NT2/D1 (cell line): ENCODE measurements at regions not wholly inside any gene's neighbourhood (a gene's known extent, or its start where the extent isn't known, plus 50 kb on each side); places are given as distances from the start of the nearest gene placed in this dataset.

Experiments used
- DNase-seq: peaks from one replicate; pipeline ENCODE4 v3.0.0-alpha.2; 2011; ENCODE audit warnings: low read depth, low spot score
- H3K27me3 ChIP-seq: 2 replicates; pipeline ENCODE4 v1.6.0; 2011; ENCODE audit warnings: mild to moderate bottlenecking; ENCODE audit not compliant: insufficient read length, insufficient read depth
- H3K36me3 ChIP-seq: 2 replicates; pipeline ENCODE4 v1.6.1; 2011; ENCODE audit warnings: mild to moderate bottlenecking, low read length, mixed read lengths; ENCODE audit not compliant: insufficient read depth, insufficient read length
- H3K4me1 ChIP-seq: 2 replicates; pipeline ENCODE4 v1.5.1; 2011; ENCODE audit not compliant: insufficient read depth, insufficient read length
- H3K4me3 ChIP-seq: 2 replicates; pipeline ENCODE4 v1.5.1; 2011; ENCODE audit warnings: low read depth; ENCODE audit not compliant: insufficient read length
- H3K9ac ChIP-seq: 2 replicates; pipeline ENCODE4 v1.6.0; 2011; ENCODE audit warnings: low read depth; ENCODE audit not compliant: insufficient read length
- H3K9me3 ChIP-seq: 2 replicates; pipeline ENCODE4 v1.5.1; 2011; ENCODE audit warnings: mild to moderate bottlenecking, low read length; ENCODE audit not compliant: insufficient read depth
- SUZ12 ChIP-seq: IDR thresholded peaks from 2 replicates; pipeline ENCODE4 v1.6.1; 2011; ENCODE audit not compliant: insufficient read length, insufficient read depth; ENCODE audit errors: extremely low read depth
- YY1 ChIP-seq: IDR thresholded peaks from 2 replicates; pipeline ENCODE4 v1.6.1; 2011; ENCODE audit not compliant: insufficient read length, insufficient read depth
- ZNF274 ChIP-seq: IDR thresholded peaks from 2 replicates; pipeline ENCODE4 v1.6.1; 2011; ENCODE audit warnings: mild to moderate bottlenecking, low read depth, low read length

DNA sequence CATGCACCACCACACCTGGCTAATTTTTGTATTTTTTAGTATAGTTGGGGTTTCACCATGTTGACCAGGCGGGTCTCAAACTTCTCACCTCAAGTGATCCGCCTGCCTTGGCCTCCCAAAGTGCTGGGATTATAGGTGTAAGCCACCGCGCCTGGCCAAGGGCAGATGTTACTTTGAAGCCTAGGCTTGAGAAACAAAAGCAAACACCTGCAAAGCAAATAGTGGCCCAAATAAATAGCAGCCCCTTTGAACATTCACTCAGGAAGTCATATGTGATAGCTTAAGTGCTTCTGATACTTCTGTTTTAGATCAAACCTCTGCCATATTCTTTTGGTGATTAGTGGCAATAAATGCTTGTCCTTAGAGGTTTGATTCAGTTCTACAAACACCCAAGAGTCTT is 404.5 kb upstream of the SMIM21 start:
- TF ChIP-seq ZNF274 (no peak), SUZ12 (no peak), YY1 (no peak)
- Histone ChIP-seq H3K36me3 (no peaks in the 10 kb centered on the region), H3K4me3 (no peak overlapping the region), H3K9me3 (no peaks in the 10 kb centered on the region), H3K27me3 (no peaks in the 10 kb centered on the region), H3K4me1 (no peaks in the 10 kb centered on the region), H3K9ac (no peak overlapping the region)
- DNase-seq = no peak

DNA sequence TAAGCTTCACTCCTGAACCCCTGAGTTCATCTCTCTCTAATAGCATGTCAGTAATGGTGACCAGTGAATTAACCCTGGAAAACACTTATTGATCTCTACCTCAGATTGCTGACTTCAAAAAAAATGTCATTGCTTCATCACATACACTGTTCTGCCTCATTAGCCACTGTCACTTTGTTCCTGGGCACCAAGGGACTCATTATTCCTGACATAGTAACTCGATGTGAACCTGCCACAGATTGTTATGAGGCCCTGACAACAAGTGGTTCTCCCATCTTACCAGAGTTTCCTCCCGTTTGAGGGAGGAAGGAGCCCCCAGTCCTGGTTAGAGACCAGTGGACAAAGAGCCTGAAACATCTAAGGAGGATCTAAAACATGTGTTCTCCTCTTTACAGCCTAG is 403.3 kb upstream of the SMIM21 start:
- TF ChIP-seq SUZ12 (no peak), YY1 (no peak), ZNF274 (no peak)
- Histone ChIP-seq H3K9me3 (no peaks in the 10 kb centered on the region), H3K4me1 (no peaks in the 10 kb centered on the region), H3K4me3 (no peak overlapping the region), H3K27me3 (no peaks in the 10 kb centered on the region), H3K9ac (no peak overlapping the region), H3K36me3 (no peaks in the 10 kb centered on the region)
- no peak for DNase-seq

DNA sequence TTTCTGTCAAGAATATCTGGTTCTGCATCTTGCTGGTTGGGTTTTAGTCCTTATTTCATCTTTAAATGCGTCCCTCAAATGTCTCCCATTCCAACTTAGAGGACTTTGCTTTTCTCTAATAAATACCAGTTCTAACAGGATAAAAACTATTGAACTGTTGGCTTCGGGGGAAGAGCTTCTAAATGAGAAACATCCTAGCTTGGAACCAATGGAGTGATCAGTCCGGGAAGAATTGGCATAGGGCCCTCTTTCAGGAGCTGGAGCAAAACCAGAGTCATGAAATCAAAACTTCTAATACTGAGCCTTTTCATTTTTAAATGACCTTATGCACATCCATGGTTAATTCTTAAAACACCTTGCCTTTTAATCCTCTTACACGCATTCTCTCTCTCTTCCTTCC is 401.6 kb upstream of the SMIM21 start:
- Histone ChIP-seq H3K4me1 (peaks cover 3% of the 10 kb centered on the region), H3K4me3 (no peak overlapping the region), H3K36me3 (no peaks in the 10 kb centered on the region), H3K9ac (no peak overlapping the region), H3K9me3 (no peaks in the 10 kb centered on the region), H3K27me3 (no peaks in the 10 kb centered on the region)
- DNase-seq = no peak
- no peak for TF ChIP-seq SUZ12
- TF ChIP-seq YY1 = no peak
- no peak for TF ChIP-seq ZNF274

DNA sequence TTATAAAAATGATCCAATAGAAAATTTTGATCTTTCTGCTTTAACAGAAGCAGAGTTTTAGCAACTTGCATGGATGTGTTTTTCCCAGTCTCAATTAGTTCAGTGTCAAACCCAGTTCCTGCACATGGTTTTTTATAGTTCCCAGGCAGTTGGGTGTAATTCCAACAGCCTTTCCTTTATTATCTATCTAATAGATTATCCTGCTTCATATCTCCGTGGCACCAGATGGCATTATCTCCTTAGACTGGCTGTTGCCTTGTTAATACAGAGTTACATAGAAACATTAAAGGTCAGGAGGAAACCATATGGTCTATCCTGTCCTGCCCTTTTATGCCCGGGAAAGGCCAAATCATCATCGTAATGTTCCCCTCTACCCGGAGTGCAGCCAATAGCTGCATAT is 400.9 kb upstream of the SMIM21 start:
- Histone ChIP-seq H3K4me3 (no peak overlapping the region), H3K4me1 (peaks cover 3% of the 10 kb centered on the region), H3K9me3 (no peaks in the 10 kb centered on the region), H3K36me3 (no peaks in the 10 kb centered on the region), H3K27me3 (no peaks in the 10 kb centered on the region), H3K9ac (no peak overlapping the region)
- TF ChIP-seq YY1 = no peak
- no peak for TF ChIP-seq SUZ12
- no peak for TF ChIP-seq ZNF274
- no peak for DNase-seq

DNA sequence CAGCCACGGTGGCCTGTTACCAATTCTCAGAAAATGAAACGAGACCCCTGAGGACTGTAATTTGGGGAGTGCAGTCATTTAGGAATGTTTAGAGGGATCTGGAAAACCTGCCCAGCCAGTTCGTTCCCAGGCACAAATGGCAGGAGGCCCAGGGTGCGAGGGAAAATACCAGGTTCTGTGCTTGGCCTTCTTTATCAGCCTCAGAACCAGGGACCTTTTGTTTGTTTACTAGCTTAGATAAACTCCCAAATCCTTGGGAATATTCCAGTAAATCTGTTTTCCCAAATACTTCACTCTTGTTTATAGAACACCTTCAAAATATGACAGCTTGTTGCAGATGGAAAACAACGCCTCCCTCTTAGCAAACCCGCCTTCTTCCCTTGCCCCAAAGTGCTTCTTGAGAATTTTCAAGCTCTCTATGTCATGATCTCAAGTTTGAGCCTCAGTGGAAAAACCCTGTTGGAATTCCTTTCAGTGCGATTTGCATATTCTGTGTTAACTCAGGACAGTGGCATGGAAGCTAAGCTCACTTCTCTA is 400.3 kb upstream of the SMIM21 start:
- no peaks in the 10 kb centered on the region for H3K36me3 ChIP-seq
- no peak overlapping the region for H3K4me3 ChIP-seq
- no peak overlapping the region for H3K9ac ChIP-seq
- DNase-seq = peak; percentile 9
- H3K9me3 ChIP-seq = no peaks in the 10 kb centered on the region
- peaks cover 3% of the 10 kb centered on the region for H3K4me1 ChIP-seq
- TF ChIP-seq ZNF274 (no peak), SUZ12 (no peak), YY1 (no peak)
- H3K27me3 ChIP-seq = no peaks in the 10 kb centered on the region

DNA sequence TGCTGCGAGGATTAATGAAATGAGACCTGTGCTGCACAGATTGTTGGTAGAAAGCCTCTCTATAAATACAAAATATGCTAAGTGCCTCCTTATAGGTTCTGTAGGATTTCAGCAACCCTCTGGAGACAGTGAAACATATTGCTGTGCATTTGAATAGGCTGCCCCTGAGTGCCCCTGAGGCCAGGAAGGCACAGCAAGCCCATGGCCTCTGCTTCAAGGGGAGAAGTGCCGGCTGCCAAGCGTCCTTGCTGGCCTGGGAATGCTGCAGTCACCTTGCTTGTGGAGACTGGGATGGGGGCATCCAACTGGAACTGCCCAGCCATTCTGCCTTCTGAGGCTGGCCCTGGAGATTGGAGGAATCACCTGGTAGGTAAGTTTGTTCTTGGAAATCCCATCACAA is 397.2 kb upstream of the SMIM21 start:
- TF ChIP-seq YY1 (no peak), ZNF274 (no peak), SUZ12 (no peak)
- H3K9me3 ChIP-seq = no peaks in the 10 kb centered on the region
- no peak for DNase-seq
- no peak overlapping the region for H3K9ac ChIP-seq
- no peak overlapping the region for H3K4me3 ChIP-seq
- H3K4me1 ChIP-seq = peaks cover 3% of the 10 kb centered on the region
- H3K36me3 ChIP-seq = no peaks in the 10 kb centered on the region
- H3K27me3 ChIP-seq = no peaks in the 10 kb centered on the region

DNA sequence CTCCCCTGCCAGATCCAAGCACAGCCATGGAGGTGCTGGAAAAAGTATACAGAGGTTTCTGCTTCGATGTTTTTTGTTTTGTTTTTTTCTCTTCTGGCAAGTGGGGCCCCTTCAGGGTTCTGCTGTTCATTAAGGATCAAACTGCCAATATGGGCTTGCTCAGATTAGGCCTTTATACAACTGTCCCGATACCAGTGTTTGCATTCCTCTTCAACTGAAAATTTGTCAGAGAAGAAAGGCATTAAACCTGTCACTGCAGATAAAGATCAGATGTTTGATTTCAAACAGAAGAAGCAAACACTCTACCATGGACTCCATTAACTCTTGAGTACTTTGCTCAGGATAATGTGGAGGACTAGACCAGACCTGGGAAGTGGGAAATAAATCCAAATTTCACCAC is 396.0 kb upstream of the SMIM21 start:
- TF ChIP-seq YY1 (no peak), SUZ12 (no peak), ZNF274 (no peak)
- Histone ChIP-seq H3K4me3 (no peak overlapping the region), H3K27me3 (no peaks in the 10 kb centered on the region), H3K9ac (no peak overlapping the region), H3K9me3 (no peaks in the 10 kb centered on the region), H3K36me3 (no peaks in the 10 kb centered on the region), H3K4me1 (peaks cover 3% of the 10 kb centered on the region)
- DNase-seq = no peak
